ENCODE measurements at regions not wholly inside any gene's neighbourhood (a gene's known extent, or its start where the extent isn't known, plus 50 kb on each side); places are given as distances from the start of the nearest gene placed in this dataset.

DNA sequence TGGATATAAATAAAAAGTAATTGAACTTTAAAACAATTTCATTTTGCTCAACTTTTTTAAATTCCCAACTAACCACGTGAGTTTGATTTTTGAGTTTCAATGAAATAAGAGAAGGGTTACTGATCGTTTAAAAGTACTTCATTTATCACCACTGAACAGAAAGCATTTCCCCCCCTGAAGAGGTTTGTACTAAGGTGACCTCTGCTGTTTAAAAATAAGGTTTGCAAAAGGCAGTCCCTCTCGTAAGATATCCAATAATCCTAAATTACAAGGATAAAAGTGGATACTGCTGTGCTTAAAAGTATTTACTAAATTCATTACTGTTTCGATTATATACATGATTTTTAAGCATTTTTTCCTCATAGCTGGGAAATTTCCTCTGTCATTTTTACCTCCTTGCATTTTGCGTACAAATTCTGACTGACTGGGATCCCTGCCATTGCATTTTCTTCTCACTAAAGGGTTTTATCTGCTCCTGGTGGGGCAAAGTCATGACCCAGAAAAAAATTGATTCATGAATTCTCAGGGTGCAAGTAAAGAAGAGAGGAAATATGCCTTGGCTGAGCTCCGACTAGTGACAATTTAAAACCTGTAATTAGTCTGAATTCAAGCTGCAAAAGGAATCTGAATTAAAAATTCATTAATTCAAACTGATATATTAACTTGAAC lies 463.8 kb downstream of the PRKD1 start:
- Mint-ChIP-seq H3K4me1 (peaks cover 3% of the 10 kb centered on the region), H3K36me3 (ENCODE audit: low read depth) (no peaks in the 10 kb centered on the region), H3K9me3 (no peaks in the 10 kb centered on the region), H3K27me3 (ENCODE audit: low read depth) (no peaks in the 10 kb centered on the region), H3K4me3 (no peak overlapping the region), H3K27ac (no peak overlapping the region)
- TF ChIP-seq, protein P1, sequence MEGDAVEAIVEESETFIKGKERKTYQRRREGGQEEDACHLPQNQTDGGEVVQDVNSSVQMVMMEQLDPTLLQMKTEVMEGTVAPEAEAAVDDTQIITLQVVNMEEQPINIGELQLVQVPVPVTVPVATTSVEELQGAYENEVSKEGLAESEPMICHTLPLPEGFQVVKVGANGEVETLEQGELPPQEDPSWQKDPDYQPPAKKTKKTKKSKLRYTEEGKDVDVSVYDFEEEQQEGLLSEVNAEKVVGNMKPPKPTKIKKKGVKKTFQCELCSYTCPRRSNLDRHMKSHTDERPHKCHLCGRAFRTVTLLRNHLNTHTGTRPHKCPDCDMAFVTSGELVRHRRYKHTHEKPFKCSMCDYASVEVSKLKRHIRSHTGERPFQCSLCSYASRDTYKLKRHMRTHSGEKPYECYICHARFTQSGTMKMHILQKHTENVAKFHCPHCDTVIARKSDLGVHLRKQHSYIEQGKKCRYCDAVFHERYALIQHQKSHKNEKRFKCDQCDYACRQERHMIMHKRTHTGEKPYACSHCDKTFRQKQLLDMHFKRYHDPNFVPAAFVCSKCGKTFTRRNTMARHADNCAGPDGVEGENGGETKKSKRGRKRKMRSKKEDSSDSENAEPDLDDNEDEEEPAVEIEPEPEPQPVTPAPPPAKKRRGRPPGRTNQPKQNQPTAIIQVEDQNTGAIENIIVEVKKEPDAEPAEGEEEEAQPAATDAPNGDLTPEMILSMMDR (IDR thresholded peaks at IDR 0.05; ENCODE audit: unreplicated experiment in 3 of 3), result no peak

GRCh38 chr14:29465095-29465494 lies 462.6 kb downstream of the PRKD1 start:
- no peaks in the 10 kb centered on the region for H3K36me3 Mint-ChIP-seq (ENCODE audit: low read depth)
- TF ChIP-seq, protein P1 (IDR thresholded peaks at IDR 0.05; ENCODE audit: unreplicated experiment in 3 of 3), result no peak
- H3K4me1 Mint-ChIP-seq, result peaks cover 3% of the 10 kb centered on the region
- no peak overlapping the region for H3K27ac Mint-ChIP-seq
- H3K9me3 Mint-ChIP-seq, result no peaks in the 10 kb centered on the region
- H3K4me3 Mint-ChIP-seq, result no peak overlapping the region
- no peaks in the 10 kb centered on the region for H3K27me3 Mint-ChIP-seq (ENCODE audit: low read depth)

DNA sequence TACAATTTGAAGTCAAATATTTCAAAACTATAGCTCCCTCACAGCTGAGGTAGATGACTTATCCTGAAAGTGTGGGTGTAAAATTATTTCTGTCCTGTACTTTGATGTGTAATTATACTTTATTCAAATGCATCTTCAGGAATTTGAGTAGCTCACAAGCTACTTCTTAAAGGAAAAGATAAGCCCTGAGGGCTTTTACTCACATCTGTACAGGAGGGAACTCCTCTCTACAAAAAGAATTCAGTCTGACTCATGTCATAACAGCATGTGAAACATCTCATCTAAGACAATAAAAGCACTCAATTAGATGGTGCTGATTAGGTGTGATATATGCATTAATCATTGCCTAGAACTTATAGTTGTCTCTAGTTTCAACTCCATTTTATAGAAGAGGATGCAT lies 452.0 kb downstream of the PRKD1 start:
- peaks cover 9% of the 10 kb centered on the region for H3K9me3 Mint-ChIP-seq
- TF ChIP-seq, protein P1 (IDR thresholded peaks at IDR 0.05; ENCODE audit: unreplicated experiment in 3 of 3), result no peak

GRCh38 chr14:29486132-29486531 lies 441.5 kb downstream of the PRKD1 start:
- no peak overlapping the region for H3K27ac Mint-ChIP-seq
- H3K4me3 Mint-ChIP-seq, result no peak overlapping the region
- TF ChIP-seq, protein P1 (IDR thresholded peaks at IDR 0.05; ENCODE audit: unreplicated experiment in 3 of 3), result no peak
- no peaks in the 10 kb centered on the region for H3K36me3 Mint-ChIP-seq (ENCODE audit: low read depth)
- peaks cover 3% of the 10 kb centered on the region for H3K9me3 Mint-ChIP-seq
- no peaks in the 10 kb centered on the region for H3K4me1 Mint-ChIP-seq
- no peaks in the 10 kb centered on the region for H3K27me3 Mint-ChIP-seq (ENCODE audit: low read depth)

More for the DNA sequence above, 452.0 kb downstream of the PRKD1 start:
- Mint-ChIP-seq H3K36me3 (ENCODE audit: low read depth) (no peaks in the 10 kb centered on the region), H3K27ac (no peak overlapping the region), H3K4me3 (no peak overlapping the region), H3K27me3 (ENCODE audit: low read depth) (no peaks in the 10 kb centered on the region), H3K4me1 (no peaks in the 10 kb centered on the region)

DNA sequence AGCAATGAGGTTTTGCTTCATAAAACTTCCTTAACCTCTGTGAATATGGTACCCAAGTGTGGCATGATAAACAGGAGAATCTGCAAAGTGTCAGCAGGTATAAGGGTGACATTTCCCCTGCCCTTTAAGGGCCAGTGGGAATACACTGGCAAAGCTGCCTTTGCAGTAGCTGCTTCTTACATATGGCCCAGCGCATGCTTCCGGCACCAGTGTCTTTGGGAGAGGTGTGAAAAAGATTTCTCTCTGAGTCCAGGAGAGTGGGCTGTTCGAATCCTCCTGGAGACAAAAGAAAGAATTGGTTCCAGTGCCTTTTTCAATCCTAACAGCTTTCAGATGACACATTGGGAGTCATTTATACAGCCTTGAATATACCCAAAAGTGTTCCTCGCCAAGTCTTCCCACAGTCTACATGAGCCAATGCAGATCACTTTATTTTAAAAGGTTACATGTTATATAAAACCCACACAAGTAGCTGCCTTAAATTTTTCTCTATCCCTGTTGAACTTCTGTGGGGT lies 437.7 kb downstream of the PRKD1 start:
- Mint-ChIP-seq H3K27me3 (ENCODE audit: low read depth) (no peaks in the 10 kb centered on the region), H3K4me1 (no peaks in the 10 kb centered on the region)

More for the DNA sequence above, 437.7 kb downstream of the PRKD1 start:
- H3K36me3 Mint-ChIP-seq (ENCODE audit: low read depth), result no peaks in the 10 kb centered on the region
- TF ChIP-seq, protein P1 (IDR thresholded peaks at IDR 0.05; ENCODE audit: unreplicated experiment in 3 of 3), result no peak
- peak overlapping the region in 1 of 3 experiments; percentile 70 for H3K27ac Mint-ChIP-seq
- H3K4me3 Mint-ChIP-seq, result no peak overlapping the region
- no peaks in the 10 kb centered on the region for H3K9me3 Mint-ChIP-seq

Measured in nephron (organoid).